Neuronal stem cell (in vitro differentiated cells): ENCODE measurements at regions not wholly inside any gene's neighbourhood (a gene's known extent, or its start where the extent isn't known, plus 50 kb on each side); places are given as distances from the start of the nearest gene placed in this dataset.

ENCODE experiments used
- DNase-seq: peaks from one replicate; pipeline ENCODE4 v3.0.0-alpha.2; 2013; ENCODE audit warnings: low spot score
- H2AFZ ChIP-seq: one replicate; pipeline ENCODE4 v1.6.1; 2013; ENCODE audit warnings: mild to moderate bottlenecking, low read length, inconsistent platforms
- H2AK5ac ChIP-seq: 2 replicates; pipeline ENCODE4 v1.6.1; 2013; ENCODE audit warnings: low read depth, mild to moderate bottlenecking, inconsistent platforms, low read length, moderate library complexity, mixed read lengths
- H2BK120ac ChIP-seq: 2 replicates; pipeline ENCODE4 v1.6.1; 2013; ENCODE audit warnings: low read depth, mild to moderate bottlenecking, inconsistent platforms, low read length, moderate library complexity, mixed read lengths
- H2BK12ac ChIP-seq: one replicate; pipeline ENCODE4 v1.6.1; 2013; ENCODE audit warnings: low read length, inconsistent platforms
- H2BK15ac ChIP-seq: 2 replicates; pipeline ENCODE4 v1.6.1; 2013; ENCODE audit warnings: mild to moderate bottlenecking, low read length, inconsistent platforms, mixed read lengths
- H2BK5ac ChIP-seq: one replicate; pipeline ENCODE4 v1.6.1; 2013; ENCODE audit warnings: inconsistent platforms, mild to moderate bottlenecking, low read length, moderate library complexity
- H3K14ac ChIP-seq: one replicate; pipeline ENCODE4 v1.6.1; 2013; ENCODE audit warnings: low read length, inconsistent platforms
- H3K18ac ChIP-seq: 2 replicates; pipeline ENCODE4 v1.6.1; 2013; ENCODE audit warnings: low read length, inconsistent platforms
- H3K23ac ChIP-seq: 2 replicates; pipeline ENCODE4 v1.6.1; 2013; ENCODE audit warnings: low read depth, mild to moderate bottlenecking, mixed read lengths, low read length, inconsistent platforms; ENCODE audit not compliant: poor library complexity
- H3K27ac ChIP-seq: replicated peaks from 3 replicates; pipeline ENCODE4 v1.5.1; 2013; ENCODE audit warnings: low read length, inconsistent platforms
- H3K27me3 ChIP-seq, 3 experiments: 2 replicates each; pipeline ENCODE4 v1.6.1; 2013; ENCODE audit warnings: low read length in 3 of 3, mild to moderate bottlenecking in 2 of 3, inconsistent platforms in 1 of 3, low read depth in 1 of 3, mixed read lengths in 1 of 3, moderate library complexity in 1 of 3; ENCODE audit not compliant: control insufficient read depth in 3 of 3, insufficient read depth in 3 of 3
- H3K36me3 ChIP-seq, 2 donors: replicated peaks in 1 of 2; 2 replicates each; pipeline ENCODE4 v1.6.1; 2013; ENCODE audit warnings: low read length in 2 of 2; ENCODE audit not compliant: control insufficient read depth in 2 of 2, insufficient read depth in 2 of 2
- H3K4ac ChIP-seq: 2 replicates; pipeline ENCODE4 v1.6.1; 2013; ENCODE audit warnings: inconsistent platforms, mild to moderate bottlenecking, low read length, moderate library complexity
- H3K4me1 ChIP-seq, 2 donors: 1 replicate in 1 of 2; 2 replicates in 1 of 2; pipeline ENCODE4 v1.6.1; 2013; ENCODE audit warnings: low read length in 2 of 2, low read depth in 1 of 2; ENCODE audit not compliant: control insufficient read depth in 2 of 2, insufficient read depth in 1 of 2
- H3K4me2 ChIP-seq: one replicate; pipeline ENCODE4 v1.6.1; 2013; ENCODE audit warnings: mild to moderate bottlenecking, low read length, inconsistent platforms; ENCODE audit not compliant: insufficient read depth, poor library complexity, severe bottlenecking
- H3K4me3 ChIP-seq, 2 donors: 2 replicates each; pipeline ENCODE4 v1.5.1; 2013; ENCODE audit warnings: low read length in 2 of 2, mild to moderate bottlenecking in 2 of 2, inconsistent platforms in 1 of 2, moderate library complexity in 1 of 2
- H3K79me1 ChIP-seq: one replicate; pipeline ENCODE4 v1.6.1; 2013; ENCODE audit warnings: low read depth, mild to moderate bottlenecking, inconsistent platforms, low read length, moderate library complexity
- H3K9ac ChIP-seq: one replicate; pipeline ENCODE4 v1.6.1; 2013; ENCODE audit warnings: mild to moderate bottlenecking, low read depth, low read length, inconsistent platforms; ENCODE audit not compliant: poor library complexity
- H3K9me3 ChIP-seq, 2 donors: replicated peaks in 1 of 2; 2 replicates each; pipeline versions ENCODE3 to v1.6.1; 2013; ENCODE audit warnings: low read length in 2 of 2, mild to moderate bottlenecking in 2 of 2, inconsistent platforms in 1 of 2, low read depth in 1 of 2, mixed read lengths in 1 of 2, moderate library complexity in 1 of 2; ENCODE audit not compliant: control insufficient read depth in 2 of 2, insufficient read depth in 1 of 2
- H4K8ac ChIP-seq: one replicate; pipeline ENCODE4 v1.6.1; 2013; ENCODE audit warnings: low read depth, mild to moderate bottlenecking, inconsistent platforms, low read length, moderate library complexity
- H4K91ac ChIP-seq: one replicate; pipeline ENCODE4 v1.6.1; 2013; ENCODE audit warnings: low read length, low read depth, mild to moderate bottlenecking, inconsistent platforms; ENCODE audit not compliant: poor library complexity
- WGBS, 2 donors: extraction: QIAGEN DNeasy Blood & Tissue Kit; methylation state at CpG; one replicate each; pipeline ENCODE4 v1.1.7; 2013; ENCODE audit warnings: missing lambda C conversion rate in 2 of 2, mixed read lengths in 1 of 2; ENCODE audit not compliant: insufficient read length in 2 of 2, insufficient replicate concordance in 1 of 2; ENCODE audit errors: extremely low coverage in 2 of 2; 5-methylcytosine and 5-hydroxymethylcytosine counted together

DNA sequence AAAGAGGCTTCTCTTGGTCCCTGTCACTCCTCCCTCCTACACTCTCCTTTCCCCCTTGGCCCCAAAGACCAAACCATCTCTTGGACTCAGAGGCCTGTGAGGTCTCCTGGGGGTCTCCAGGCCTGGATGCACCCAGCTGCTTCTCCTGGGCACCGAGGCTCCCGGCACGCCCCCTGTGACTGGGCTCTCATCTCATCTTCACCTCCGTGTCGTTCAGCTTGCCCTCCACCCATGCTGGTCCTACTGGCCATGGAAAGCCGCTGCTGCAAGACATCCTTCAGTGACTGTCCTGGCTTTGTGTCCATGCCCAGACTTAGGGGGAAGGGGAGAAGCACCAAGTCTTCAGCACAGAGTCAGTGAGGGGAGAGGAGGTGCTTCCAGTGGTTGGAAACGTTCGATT lies 141.4 kb upstream of the RET start:
- Histone ChIP-seq H3K79me1 (no peaks in the 10 kb centered on the region), H3K4me2 (no peak overlapping the region), H3K14ac (no peak overlapping the region), H2BK5ac (no peak overlapping the region), H3K36me3 (no peaks in the 10 kb centered on the region), H3K4me1 (peaks cover 0 to 6% of the 10 kb centered on the region in 2 donors), H3K4ac (no peak overlapping the region), H3K18ac (no peak overlapping the region), H2AFZ (no peak overlapping the region), H2BK15ac (no peak overlapping the region), H3K23ac (peak overlapping the region; percentile 53), H2BK120ac (no peak overlapping the region), H4K8ac (no peak overlapping the region), H2AK5ac (no peak overlapping the region), H2BK12ac (no peak overlapping the region), H3K27me3 (peaks cover 0 to 46% (median 20%) of the 10 kb centered on the region in 3 experiments), H3K27ac (no peak overlapping the region), H3K4me3 (no peak overlapping the region), H4K91ac (no peak overlapping the region), H3K9me3 (no peaks in the 10 kb centered on the region), H3K9ac (peak overlapping the region; percentile 47)
- DNase-seq: no peak
- no CpG with 5 or more reads among the region's 8 CpGs for WGBS, 2 donors

GRCh38 chr10:42936580-42936979 lies 140.3 kb upstream of the RET start:
- Histone ChIP-seq H3K27me3 (peaks cover 0 to 40% (median 20%) of the 10 kb centered on the region in 3 experiments), H3K4me3 (no peak overlapping the region), H3K14ac (peak overlapping the region; percentile 4), H3K4me1 (peaks cover 0 to 8% of the 10 kb centered on the region in 2 donors), H4K91ac (no peak overlapping the region), H3K36me3 (no peaks in the 10 kb centered on the region), H2AK5ac (no peak overlapping the region), H2BK5ac (no peak overlapping the region), H3K18ac (no peak overlapping the region), H2BK15ac (no peak overlapping the region), H3K27ac (no peak overlapping the region), H3K9ac (peak overlapping the region; percentile 7), H4K8ac (no peak overlapping the region), H2AFZ (no peak overlapping the region), H3K9me3 (no peaks in the 10 kb centered on the region), H3K79me1 (no peaks in the 10 kb centered on the region), H2BK120ac (no peak overlapping the region), H2BK12ac (peak overlapping the region; percentile 28), H3K4ac (no peak overlapping the region), H3K23ac (peak overlapping the region; percentile 16), H3K4me2 (no peak overlapping the region)
- no CpG with 5 or more reads among the region's 10 CpGs for WGBS, 2 donors
- DNase-seq: no peak

DNA sequence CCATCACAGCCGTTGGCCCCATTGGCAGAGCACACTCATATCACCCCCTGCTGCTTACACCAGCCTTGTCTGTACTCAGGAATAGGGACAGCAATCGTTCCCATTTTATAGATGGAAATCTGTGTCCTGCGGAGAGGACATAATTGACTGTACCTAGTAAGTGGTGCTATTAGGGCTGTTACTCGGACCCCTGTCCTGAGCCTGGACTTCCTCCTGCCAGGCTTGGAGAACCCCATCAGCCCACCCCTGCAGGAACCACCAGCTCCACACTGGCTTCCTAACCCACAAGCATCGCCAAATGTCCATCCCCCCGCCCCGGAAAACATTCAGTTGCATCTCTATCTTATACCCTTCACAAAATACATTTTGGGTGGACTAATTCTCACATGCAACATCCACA lies 139.8 kb upstream of the RET start:
- H3K4me2 ChIP-seq: no peak overlapping the region
- no peak overlapping the region for H3K27ac ChIP-seq
- no peak overlapping the region for H3K23ac ChIP-seq
- no peak overlapping the region for H3K18ac ChIP-seq
- H2BK120ac ChIP-seq: no peak overlapping the region
- no peak overlapping the region for H2BK5ac ChIP-seq
- H2AK5ac ChIP-seq: no peak overlapping the region
- no peaks in the 10 kb centered on the region for H3K9me3 ChIP-seq
- H2BK12ac ChIP-seq: no peak overlapping the region
- WGBS, 2 donors: no CpG with 5 or more reads among the region's 7 CpGs
- H3K14ac ChIP-seq: no peak overlapping the region
- H4K8ac ChIP-seq: no peak overlapping the region
- H3K4ac ChIP-seq: no peak overlapping the region
- no peak overlapping the region for H2BK15ac ChIP-seq
- H3K27me3 ChIP-seq: peaks cover 0 to 36% (median 20%) of the 10 kb centered on the region in 3 experiments
- H2AFZ ChIP-seq: no peak overlapping the region
- peaks cover 0 to 8% of the 10 kb centered on the region in 2 donors for H3K4me1 ChIP-seq
- no peaks in the 10 kb centered on the region for H3K36me3 ChIP-seq
- no peak for DNase-seq
- H4K91ac ChIP-seq: no peak overlapping the region
- H3K4me3 ChIP-seq: no peak overlapping the region
- no peaks in the 10 kb centered on the region for H3K79me1 ChIP-seq
- no peak overlapping the region for H3K9ac ChIP-seq

GRCh38 chr10:42937649-42938180 lies 139.2 kb upstream of the RET start:
- no peak overlapping the region for H2BK5ac ChIP-seq
- H3K4ac ChIP-seq: no peak overlapping the region
- H3K79me1 ChIP-seq: no peaks in the 10 kb centered on the region
- no peak overlapping the region for H3K9ac ChIP-seq
- peaks cover 0 to 8% of the 10 kb centered on the region in 2 donors for H3K4me1 ChIP-seq
- no peaks in the 10 kb centered on the region for H3K9me3 ChIP-seq
- no peak for DNase-seq
- no peak overlapping the region for H3K14ac ChIP-seq
- H3K4me3 ChIP-seq: peak overlapping the region in 1 of 2 donors; percentile 28
- no CpG with 5 or more reads among the region's 8 CpGs for WGBS, 2 donors
- no peak overlapping the region for H4K8ac ChIP-seq
- no peak overlapping the region for H3K4me2 ChIP-seq
- no peak overlapping the region for H2BK12ac ChIP-seq
- H2BK120ac ChIP-seq: no peak overlapping the region
- H3K27ac ChIP-seq: no peak overlapping the region
- no peak overlapping the region for H4K91ac ChIP-seq
- peak overlapping the region; percentile 67 for H3K18ac ChIP-seq
- no peak overlapping the region for H2AFZ ChIP-seq
- H3K23ac ChIP-seq: no peak overlapping the region
- H3K27me3 ChIP-seq: peaks cover 0 to 30% (median 20%) of the 10 kb centered on the region in 3 experiments
- H2AK5ac ChIP-seq: no peak overlapping the region
- H2BK15ac ChIP-seq: no peak overlapping the region
- H3K36me3 ChIP-seq: no peaks in the 10 kb centered on the region
